GM21381 (cell line): ENCODE measurements at regions not wholly inside any gene's neighbourhood (a gene's known extent, or its start where the extent isn't known, plus 50 kb on each side); places are given as distances from the start of the nearest gene placed in this dataset.
"Not testable (repeated sequence)": the region's sequence is repeated elsewhere in the genome, so short reads cannot be mapped to it uniquely, and the experiment has no call there.

Source experiments
- ATAC-seq: cut with Tn5 transposase; IDR thresholded peaks from one replicate; pipeline ENCODE4 v1.9.1; 2021; ENCODE audit warnings: mild to moderate bottlenecking, moderate library complexity; ENCODE audit not compliant: unreplicated experiment

- no peak for ATAC-seq
These were observed 1136.6 kb downstream of the FAT4 start for GRCh38 chr4:126451237-126451873.

GRCh38 chr4:126455865-126456264 is 1141.1 kb downstream of the FAT4 start:
- ATAC-seq: no peak

GRCh38 chr4:126458993-126459392 is 1144.2 kb downstream of the FAT4 start:
- ATAC-seq: no peak

GRCh38 chr4:126465341-126465740 is 1150.6 kb downstream of the FAT4 start:
- ATAC-seq: no peak

- ATAC-seq: no peak
These were observed 1152.1 kb downstream of the FAT4 start for GRCh38 chr4:126466848-126467247.

GRCh38 chr4:126468144-126468543 is 1153.4 kb downstream of the FAT4 start:
- no peak for ATAC-seq

GRCh38 chr4:126470862-126471261 is 1156.1 kb downstream of the FAT4 start:
- no peak for ATAC-seq

GRCh38 chr4:126475730-126476129 is 1157.0 kb upstream of the INTU start:
- no peak for ATAC-seq

GRCh38 chr4:126479709-126480108 is 1153.0 kb upstream of the INTU start:
- no peak for ATAC-seq

GRCh38 chr4:126482311-126482710 is 1150.4 kb upstream of the INTU start:
- no peak for ATAC-seq

GRCh38 chr4:126486377-126486776 is 1146.4 kb upstream of the INTU start:
- no peak for ATAC-seq

- ATAC-seq: no peak
These were observed 1142.8 kb upstream of the INTU start for GRCh38 chr4:126489826-126490463.

GRCh38 chr4:126495163-126495752 is 1137.5 kb upstream of the INTU start:
- no peak for ATAC-seq

GRCh38 chr4:126512979-126513378 is 1119.8 kb upstream of the INTU start:
- ATAC-seq: no peak

GRCh38 chr4:126513596-126513995 is 1119.2 kb upstream of the INTU start:
- no peak for ATAC-seq

GRCh38 chr4:126520731-126521130 is 1112.0 kb upstream of the INTU start:
- ATAC-seq: no peak

GRCh38 chr4:126525400-126525799 is 1107.4 kb upstream of the INTU start:
- ATAC-seq: not testable (repeated sequence)

- no peak for ATAC-seq
These were observed 1106.4 kb upstream of the INTU start for GRCh38 chr4:126526335-126526734.

- no peak for ATAC-seq
These were observed 1102.8 kb upstream of the INTU start for GRCh38 chr4:126529997-126530396.

GRCh38 chr4:126530996-126531585 is 1101.7 kb upstream of the INTU start:
- no peak for ATAC-seq

- no peak for ATAC-seq
These were observed 1100.2 kb upstream of the INTU start for GRCh38 chr4:126532527-126532926.
